ENCODE measurements at regions not wholly inside any gene's neighbourhood (a gene's known extent, or its start where the extent isn't known, plus 50 kb on each side); places are given as distances from the start of the nearest gene placed in this dataset.

- no peak for DNase-seq (ENCODE audit: low read depth)
Measured at GRCh38 chr20:58000861-58001260, 227.6 kb downstream of the ANKRD60 start.

- DNase-seq (ENCODE audit: low read depth) = no peak
Measured at GRCh38 chr20:57999465-58000111, 228.9 kb downstream of the ANKRD60 start.

- no peak for DNase-seq (ENCODE audit: low read depth)
Measured at GRCh38 chr20:57998981-57999464, 229.4 kb downstream of the ANKRD60 start.

DNA sequence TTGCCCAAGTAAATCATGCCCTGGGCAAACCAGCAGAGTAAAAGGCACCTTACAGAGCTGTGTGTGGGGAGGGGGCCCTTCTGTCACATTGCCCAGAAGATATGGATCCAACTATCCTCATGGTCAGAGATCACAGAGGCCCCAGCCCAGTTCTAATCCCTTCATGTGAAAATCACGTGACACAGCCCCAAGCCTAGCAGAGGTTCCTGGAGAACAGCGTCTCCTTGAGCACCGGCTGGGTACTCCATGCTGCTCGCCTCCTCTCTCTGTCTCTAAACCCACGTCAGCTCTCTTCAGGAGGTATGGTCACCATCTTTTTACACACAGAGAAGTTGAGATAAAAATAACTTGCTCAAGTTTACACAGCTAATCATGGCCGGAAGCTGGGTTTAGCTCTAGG lies 230.2 kb downstream of the ANKRD60 start:
- no peak for DNase-seq (ENCODE audit: low read depth)

GRCh38 chr20:57996936-57997890 lies 231.2 kb downstream of the ANKRD60 start:
- DNase-seq (ENCODE audit: low read depth) = no peak

- DNase-seq (ENCODE audit: low read depth) = no peak
Measured at GRCh38 chr20:57996465-57996864, 232.0 kb downstream of the ANKRD60 start.

DNA sequence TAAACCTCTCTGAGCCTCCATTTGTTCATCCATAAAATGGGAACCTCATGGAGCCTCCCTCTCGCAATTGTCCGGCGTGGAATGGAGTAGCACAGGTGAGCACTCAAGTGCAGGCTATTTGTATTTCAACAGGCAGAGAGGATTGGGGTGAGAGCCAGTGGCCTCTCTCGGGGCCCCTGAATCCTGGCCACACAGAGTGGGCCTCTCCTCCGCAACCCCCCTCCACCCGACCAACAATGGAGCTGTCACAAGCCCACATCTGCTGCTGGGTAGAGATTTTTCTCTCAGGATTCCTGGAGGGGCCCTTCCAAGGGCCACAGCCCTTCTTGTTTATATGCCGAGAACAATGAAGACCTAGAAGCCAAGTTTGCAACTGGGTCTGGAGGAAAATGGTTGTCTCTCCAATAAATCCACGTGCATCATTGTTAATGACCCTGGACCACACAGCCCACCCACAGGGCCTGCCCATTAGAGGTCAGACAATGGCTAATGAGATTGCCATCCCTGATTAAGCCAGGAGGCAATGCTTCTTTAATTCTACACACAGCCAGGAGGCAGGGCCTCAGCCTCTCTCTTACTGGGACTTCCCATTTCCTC lies 233.0 kb downstream of the ANKRD60 start:
- no peak for DNase-seq (ENCODE audit: low read depth)

DNA sequence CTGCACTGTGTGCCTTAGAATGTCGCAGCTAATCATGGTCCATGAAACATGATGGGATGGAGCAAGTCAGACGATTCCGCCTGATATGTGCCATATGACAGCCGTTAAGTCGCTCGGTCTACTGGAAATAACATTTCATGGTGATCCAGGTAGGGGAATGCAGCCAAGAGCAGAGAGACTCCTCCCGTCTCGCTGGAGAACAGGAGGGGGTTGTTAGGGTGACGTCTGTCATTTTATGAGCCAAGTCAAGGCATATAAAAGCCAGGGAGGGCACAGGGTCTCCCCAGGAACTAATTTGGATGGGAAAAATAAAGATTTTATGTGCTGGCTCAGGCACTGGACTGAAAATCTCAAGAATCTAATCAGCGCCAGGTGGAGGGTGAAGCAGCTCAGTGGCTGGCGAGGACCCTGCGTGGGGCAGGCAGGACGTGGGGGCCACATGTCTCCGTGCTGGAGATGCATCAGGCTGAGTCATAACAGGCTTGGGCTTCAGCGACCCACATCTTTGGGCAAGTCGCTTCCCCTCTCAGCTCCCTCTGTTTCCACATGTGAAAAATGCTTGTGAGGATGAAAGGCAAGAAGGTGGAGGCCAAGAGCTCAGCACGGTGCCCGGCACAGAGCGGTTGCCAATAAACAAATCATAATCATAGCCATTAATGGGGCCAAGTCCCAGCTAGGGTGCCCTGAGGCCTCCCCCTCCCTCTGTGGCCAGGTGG lies 234.6 kb downstream of the ANKRD60 start:
- no peak for DNase-seq (ENCODE audit: low read depth)

DNA sequence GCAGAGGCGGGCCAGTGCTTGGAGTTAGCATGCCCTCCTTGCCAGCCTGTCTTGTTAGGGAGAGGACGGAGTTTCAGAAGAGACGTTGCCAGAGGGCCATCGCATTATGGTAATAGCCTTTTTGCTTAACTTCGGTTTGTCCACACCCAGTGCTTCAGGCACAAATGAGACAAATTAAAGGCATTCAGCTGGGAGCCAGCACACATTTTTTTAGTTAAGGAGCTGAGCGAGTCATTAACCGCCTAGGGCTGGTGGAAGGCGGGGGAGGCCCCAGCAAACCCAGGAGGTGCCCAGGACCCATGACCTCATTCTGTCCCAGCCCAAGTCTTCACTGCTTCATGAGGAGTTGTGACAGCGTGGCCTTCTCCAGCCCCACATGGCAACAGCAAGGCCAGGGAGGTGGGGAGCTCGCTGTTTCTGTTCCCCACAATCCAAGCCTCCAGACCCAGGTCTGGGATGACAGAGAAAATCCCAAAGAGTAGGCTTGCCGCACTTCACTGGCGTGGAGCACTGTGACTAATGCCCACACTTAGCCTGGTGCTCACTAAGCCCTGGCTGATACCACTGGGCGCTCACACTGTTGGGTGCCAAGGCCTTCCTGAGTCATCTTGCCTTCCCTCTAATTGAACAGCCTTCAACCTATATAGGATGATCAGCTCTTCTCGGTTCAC lies 237.1 kb downstream of the ANKRD60 start:
- peak; percentile 33 for DNase-seq (ENCODE audit: low read depth)

DNA sequence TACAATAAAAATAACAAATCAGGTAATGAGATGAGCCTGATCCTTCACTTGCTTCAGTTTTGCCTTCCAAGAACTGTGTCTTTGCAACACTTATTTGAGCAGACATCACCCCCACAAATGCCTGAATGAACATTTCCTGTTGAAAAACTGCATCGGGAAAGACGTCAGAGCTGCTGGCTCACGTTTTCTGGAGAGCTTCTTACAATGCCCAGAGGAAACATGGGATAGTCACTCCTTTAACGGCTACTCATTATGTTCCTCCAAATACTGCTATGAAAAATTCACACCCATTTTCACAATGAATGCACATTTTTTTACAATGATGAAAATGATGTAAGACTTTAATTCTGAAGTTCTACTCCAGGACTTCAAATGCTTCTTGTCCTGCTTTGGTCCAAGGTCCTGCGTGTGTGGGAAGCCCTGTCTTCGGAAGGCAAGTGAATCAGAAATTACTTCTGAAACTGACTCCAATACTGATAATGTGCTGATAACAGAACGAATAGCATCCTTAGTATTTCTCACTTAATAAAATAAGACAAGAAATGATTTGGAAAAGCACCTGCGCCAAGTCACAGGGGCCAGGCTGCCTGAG lies 238.0 kb downstream of the ANKRD60 start:
- DNase-seq (ENCODE audit: low read depth) = no peak

DNA sequence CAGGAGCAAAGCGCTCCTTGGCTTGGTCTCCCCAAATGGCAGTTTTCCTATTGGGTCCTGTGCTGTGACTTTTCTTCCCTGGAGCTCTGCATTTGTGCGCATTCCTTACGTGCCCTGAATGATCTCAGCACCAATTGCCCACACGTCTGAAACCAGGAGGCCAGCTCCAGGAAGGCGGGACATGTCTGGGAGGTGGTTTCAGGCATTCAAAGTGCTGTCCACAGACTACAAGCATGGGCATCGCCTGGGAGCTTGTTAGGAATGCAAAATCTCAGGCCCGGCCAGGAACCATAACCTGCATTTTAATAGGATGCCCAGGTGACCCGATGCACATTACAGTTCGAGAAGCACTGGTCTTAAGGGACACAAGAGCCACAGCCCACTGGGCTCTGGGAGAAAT lies 239.6 kb downstream of the ANKRD60 start:
- DNase-seq (ENCODE audit: low read depth) = no peak

- no peak for DNase-seq (ENCODE audit: low read depth)
Measured at GRCh38 chr20:57988422-57988821, 240.0 kb downstream of the ANKRD60 start.

GRCh38 chr20:57987659-57988058 lies 240.8 kb downstream of the ANKRD60 start:
- DNase-seq (ENCODE audit: low read depth) = no peak

DNA sequence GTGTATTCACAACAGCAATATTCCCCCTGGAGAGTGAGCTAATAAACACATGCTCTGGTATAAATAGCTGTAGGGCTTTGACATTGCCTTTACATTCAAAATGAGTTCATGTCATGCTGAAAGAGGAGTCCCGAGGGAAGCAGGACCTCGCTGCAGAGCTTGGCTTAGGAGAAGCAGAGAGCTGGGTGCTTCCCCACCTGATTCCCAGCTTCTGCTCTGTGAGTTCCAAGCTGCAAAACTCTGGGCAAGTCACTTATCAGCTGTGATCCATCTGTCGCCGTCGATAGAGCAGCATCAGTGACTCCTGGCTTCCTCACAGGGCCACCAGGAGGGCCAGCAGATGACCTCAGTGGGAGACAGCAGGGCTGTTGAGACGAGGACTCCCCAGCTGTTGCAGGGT lies 241.8 kb downstream of the ANKRD60 start:
- DNase-seq (ENCODE audit: low read depth) = no peak

- DNase-seq (ENCODE audit: low read depth) = no peak
Measured at GRCh38 chr20:57985278-57985677, 243.2 kb downstream of the ANKRD60 start.

- DNase-seq (ENCODE audit: low read depth) = no peak
Measured at GRCh38 chr20:57983082-57983481, 245.4 kb downstream of the ANKRD60 start.

DNA sequence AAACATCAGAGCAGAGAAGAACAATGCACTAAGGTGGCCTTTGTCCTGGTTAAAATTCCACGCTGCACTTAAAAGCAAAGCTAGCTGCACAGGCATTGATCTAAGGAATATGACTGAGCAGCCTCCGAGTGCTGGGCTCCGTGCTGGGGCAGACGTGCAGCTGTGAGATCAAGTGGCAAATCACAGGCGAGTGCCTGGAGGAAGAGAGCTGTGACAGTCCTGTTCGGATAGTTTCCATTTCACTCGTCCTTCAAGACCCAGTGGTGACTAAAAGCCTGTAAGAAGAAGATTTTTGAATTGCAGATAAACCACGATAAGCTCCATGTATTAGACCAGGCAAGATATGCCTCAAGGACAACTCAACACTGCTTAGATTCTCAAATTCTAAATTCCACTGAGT lies 247.9 kb downstream of the ANKRD60 start:
- no peak for DNase-seq (ENCODE audit: low read depth)

GRCh38 chr20:57977569-57977968 lies 250.9 kb downstream of the ANKRD60 start:
- no peak for DNase-seq (ENCODE audit: low read depth)

DNA sequence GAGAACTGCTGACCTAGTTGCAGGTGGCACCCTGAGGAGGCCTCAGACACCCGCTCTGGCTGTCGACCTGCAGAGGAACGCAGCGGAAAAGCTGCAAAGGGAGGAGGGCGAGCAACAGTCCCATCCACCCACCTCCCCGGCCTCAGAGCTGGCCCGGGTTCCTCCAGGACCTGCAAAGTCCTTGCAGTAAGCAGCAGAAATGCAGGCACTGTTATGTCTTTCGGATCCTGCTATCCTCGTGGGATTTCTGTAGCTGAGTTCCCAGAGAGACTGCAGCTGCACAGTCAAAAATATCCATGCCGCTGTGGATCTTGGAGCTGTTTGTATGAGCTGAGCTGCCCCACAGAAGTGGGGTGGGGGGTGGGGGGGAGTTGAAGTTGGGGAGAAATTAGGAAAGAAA lies 251.3 kb downstream of the ANKRD60 start:
- DNase-seq (ENCODE audit: low read depth) = no peak

DNA sequence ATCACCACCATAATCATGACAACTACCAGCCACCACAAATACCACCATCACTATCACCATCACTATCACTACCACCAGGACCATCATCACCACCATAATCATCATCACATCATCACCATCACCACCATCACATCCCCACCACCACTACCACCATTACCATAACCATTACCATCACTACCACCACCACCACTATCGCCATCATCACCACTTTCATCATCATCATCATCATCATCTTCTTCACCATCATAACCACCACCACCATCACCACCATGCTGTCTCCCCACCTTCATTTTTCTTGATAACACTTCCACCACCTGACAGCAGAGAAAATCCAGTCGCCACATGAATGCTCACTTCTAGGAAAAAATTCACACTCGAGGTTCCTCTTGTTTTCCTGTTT lies 253.6 kb downstream of the ANKRD60 start:
- DNase-seq (ENCODE audit: low read depth) = no peak

GRCh38 chr20:57973886-57974285 lies 254.6 kb downstream of the ANKRD60 start:
- no peak for DNase-seq (ENCODE audit: low read depth)

All from fibroblast of the conjunctiva (primary cell).